Prostate gland (tissue), 2 donors: ENCODE measurements at regions not wholly inside any gene's neighbourhood (a gene's known extent, or its start where the extent isn't known, plus 50 kb on each side); places are given as distances from the start of the nearest gene placed in this dataset.

Experiments used
- CTCF ChIP-seq, 4 experiments: fragments of 200-600 bp in 2 of 4; fragments of 450-650 bp in 2 of 4; sonication (generic) in 2 of 4; IDR thresholded peaks; 1 replicate in 3 of 4; 2 replicates in 1 of 4; pipeline ENCODE4 v1.5.1; 2016 to 2019; ENCODE audit warnings: antibody characterized with exemption in 4 of 4, mild to moderate bottlenecking in 2 of 4, moderate library complexity in 2 of 4
- POLR2A ChIP-seq: fragments of 450-650 bp; IDR thresholded peaks from one replicate; pipeline ENCODE4 v1.6.1; 2016; ENCODE audit warnings: antibody characterized with exemption, mild to moderate bottlenecking
- POLR2AphosphoS5 ChIP-seq: sonication (generic); formaldehyde crosslinking; IDR thresholded peaks from one replicate; pipeline ENCODE4 v1.6.1; 2017; ENCODE audit warnings: antibody characterized with exemption

DNA sequence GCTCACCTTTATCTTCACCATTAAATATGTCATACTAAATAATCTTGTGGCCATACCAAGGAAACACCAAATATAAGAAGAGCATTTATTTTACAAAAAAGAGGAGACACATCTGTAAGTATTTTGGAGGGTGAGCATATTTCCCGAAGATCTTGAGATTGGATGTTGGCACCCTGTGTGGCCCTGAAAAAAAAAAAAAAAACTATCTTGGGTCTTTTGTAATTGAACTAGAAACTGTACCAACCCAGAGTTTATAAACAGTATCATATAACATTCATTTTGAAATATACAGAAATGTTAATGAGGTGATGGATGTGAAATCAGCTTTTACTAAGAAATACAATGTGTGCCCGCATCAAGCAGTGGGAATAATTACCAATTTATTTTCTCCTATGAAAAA, 104.0 kb upstream of the FRMD6 start:
- no peak for TF ChIP-seq CTCF (IDR thresholded peaks at IDR 0.05)
- no peak for TF ChIP-seq POLR2AphosphoS5
- TF ChIP-seq POLR2A = no peak
